Breast epithelium (tissue), 3 donors: ENCODE measurements at regions not wholly inside any gene's neighbourhood (a gene's known extent, or its start where the extent isn't known, plus 50 kb on each side); places are given as distances from the start of the nearest gene placed in this dataset.

Experiments
- CTCF ChIP-seq, 3 donors: fragments of 450-650 bp; IDR thresholded peaks; one replicate each; pipeline ENCODE4 v1.5.1; 2016 to 2017; ENCODE audit warnings: antibody characterized with exemption in 3 of 3, mild to moderate bottlenecking in 3 of 3, moderate library complexity in 3 of 3
- POLR2AphosphoS5 ChIP-seq, 3 donors: sonication (generic); formaldehyde crosslinking; IDR thresholded peaks; one replicate each; pipeline ENCODE4 v1.6.1; 2017; ENCODE audit warnings: antibody characterized with exemption in 3 of 3

- TF ChIP-seq POLR2AphosphoS5 (IDR thresholded peaks at IDR 0.05), result no peak
- TF ChIP-seq CTCF (IDR thresholded peaks at IDR 0.05), result no peak
These were observed 1476.5 kb upstream of the PRR20A start for GRCh38 chr13:55664178-55664577.
